GM12873 (cell line): ENCODE measurements at regions not wholly inside any gene's neighbourhood (a gene's known extent, or its start where the extent isn't known, plus 50 kb on each side); places are given as distances from the start of the nearest gene placed in this dataset.

Experiments
- TF ChIP-seq, protein P1 (sequence below): IDR thresholded peaks from 2 replicates; pipeline ENCODE4 v1.5.1; 2012; ENCODE audit warnings: low read depth, mild to moderate bottlenecking, moderate library complexity, low read length, control low read depth; ENCODE audit not compliant: insufficient read depth; ENCODE audit errors: missing control alignments

DNA sequence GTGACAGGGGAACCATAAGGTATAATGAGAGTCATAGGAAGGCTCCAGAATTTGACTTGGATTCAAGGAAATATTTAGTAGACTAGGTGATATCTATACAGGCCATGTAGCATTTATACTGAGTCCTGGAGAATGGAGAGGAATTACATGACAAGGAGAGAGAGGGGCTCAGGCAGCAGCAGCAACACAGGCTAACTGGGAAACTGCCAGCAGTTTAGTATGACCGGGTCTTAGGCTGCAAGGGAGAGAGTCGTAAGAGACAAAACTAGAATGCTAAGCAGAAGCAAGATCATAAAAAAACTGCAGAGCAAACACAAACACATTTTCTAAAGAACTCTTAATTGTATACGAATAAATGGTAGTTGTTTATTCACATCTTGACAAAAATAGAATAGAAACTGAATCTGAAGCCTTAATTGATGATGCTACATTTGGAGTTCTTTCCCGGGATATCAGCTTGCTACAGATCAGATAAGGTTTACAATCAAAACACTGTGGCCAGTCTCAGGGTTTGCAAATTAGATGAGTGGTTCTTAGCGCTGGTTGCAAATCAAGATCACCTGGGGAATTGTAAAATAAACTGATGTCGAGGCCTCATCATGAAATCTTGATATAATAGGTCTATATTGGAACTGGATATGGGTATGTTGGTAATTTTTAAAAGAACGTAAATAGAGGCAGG is 480.0 kb upstream of the C9orf72 start:
- TF ChIP-seq, protein P1, sequence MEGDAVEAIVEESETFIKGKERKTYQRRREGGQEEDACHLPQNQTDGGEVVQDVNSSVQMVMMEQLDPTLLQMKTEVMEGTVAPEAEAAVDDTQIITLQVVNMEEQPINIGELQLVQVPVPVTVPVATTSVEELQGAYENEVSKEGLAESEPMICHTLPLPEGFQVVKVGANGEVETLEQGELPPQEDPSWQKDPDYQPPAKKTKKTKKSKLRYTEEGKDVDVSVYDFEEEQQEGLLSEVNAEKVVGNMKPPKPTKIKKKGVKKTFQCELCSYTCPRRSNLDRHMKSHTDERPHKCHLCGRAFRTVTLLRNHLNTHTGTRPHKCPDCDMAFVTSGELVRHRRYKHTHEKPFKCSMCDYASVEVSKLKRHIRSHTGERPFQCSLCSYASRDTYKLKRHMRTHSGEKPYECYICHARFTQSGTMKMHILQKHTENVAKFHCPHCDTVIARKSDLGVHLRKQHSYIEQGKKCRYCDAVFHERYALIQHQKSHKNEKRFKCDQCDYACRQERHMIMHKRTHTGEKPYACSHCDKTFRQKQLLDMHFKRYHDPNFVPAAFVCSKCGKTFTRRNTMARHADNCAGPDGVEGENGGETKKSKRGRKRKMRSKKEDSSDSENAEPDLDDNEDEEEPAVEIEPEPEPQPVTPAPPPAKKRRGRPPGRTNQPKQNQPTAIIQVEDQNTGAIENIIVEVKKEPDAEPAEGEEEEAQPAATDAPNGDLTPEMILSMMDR = no peak

DNA sequence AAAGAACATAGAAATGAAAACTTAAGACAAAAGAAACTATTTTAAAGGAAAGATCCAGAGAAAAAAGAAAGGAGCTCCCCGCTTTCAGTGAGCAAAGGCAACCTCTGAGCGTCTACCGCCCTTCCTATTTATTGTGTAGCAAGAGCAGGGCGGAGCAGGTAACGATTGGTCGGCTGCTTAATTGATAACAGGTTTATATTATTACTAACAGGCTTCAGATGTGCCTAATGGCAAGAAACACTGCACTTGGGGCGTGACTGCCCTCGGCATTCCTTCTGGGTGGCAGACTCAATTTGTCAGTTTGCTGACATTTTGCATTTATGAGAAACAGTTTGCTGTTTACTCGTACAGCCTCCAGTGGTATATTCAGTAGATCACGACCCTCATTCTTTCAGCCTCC is 482.7 kb upstream of the C9orf72 start:
- TF ChIP-seq, protein P1 = no peak

DNA sequence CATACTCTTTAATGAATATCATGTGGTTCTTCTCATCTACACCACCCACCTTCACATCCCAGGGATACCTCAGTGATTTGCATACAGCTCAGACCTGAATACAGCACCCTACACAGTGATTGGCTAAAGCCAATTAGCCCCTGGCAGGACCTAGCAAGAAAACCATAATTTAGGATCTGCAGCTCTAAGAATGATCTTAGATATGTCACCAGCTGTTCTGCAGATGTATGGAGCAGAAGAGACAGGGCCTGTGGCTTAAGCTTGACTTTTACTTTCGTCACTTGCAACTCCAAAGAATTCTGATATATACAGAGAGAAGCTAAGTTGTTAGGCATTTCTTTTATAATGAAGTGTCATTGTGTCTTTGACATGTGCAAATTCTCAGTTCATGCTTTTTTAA is 483.2 kb upstream of the C9orf72 start:
- TF ChIP-seq, protein P1 = no peak

DNA sequence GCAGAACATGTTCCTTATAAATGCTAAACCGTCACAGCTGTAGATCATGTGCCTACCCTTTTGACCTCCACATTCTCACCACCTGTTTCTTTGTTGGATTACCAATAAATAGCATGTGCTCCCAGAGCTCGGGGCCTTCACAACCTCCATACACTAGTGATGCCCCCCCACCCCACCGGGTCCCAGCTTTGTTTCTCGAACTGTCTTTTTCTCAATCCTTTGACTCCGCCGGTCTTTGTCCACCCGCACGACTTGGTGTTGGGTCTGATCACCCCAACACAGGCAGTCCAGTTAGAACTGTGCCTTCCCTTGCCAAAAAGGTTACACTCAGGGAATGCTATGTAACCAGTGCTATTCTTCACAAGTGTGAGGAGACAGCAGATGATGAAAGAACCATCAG is 485.9 kb upstream of the C9orf72 start:
- TF ChIP-seq, protein P1 = no peak

DNA sequence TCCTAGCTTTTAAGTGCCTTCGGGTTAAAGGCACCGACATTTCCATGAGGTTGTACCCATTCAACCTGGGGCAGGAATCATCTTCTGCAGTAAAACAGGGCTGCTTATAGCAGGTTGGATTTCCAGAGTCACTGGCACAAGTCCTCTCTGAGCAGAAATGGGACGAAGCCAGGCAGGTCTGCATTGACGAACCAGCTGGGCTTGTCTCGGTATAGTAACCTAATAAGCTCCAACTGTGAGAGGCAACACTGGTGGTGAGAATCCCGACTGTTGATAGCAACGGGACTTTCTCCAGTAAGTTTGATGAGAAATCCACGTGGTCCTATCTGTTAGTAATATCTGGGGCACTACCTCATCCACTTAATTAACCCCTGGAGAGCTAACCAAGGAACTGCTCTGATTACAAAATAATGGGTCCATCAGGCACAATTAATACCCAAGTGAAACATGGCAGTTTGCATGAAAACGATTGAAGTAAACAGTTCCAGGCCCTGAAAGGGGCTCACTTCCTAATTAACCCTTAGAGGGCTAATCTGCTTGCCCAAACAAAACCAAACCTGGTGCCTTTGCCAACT is 491.0 kb upstream of the C9orf72 start:
- TF ChIP-seq, protein P1 = no peak

DNA sequence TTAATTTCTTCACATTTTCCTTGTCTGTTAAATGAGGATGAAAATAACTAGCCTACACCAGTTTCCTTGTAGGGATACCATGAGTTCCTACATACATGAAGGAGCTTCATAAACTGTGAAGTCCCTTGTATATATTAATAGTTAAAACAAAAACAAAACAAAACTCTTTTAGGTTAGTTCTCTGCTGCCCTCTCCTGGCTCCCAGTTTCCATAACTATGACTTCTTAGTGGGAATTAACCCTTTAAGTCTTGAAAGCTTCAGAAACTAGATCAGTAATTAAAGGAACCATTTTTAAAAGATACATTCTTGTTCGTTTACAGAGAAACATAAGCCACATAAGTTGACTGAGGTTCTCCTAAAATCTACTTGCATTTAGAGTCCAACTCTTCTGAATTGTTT is 500.0 kb upstream of the C9orf72 start:
- TF ChIP-seq, protein P1 = peak; percentile 38

DNA sequence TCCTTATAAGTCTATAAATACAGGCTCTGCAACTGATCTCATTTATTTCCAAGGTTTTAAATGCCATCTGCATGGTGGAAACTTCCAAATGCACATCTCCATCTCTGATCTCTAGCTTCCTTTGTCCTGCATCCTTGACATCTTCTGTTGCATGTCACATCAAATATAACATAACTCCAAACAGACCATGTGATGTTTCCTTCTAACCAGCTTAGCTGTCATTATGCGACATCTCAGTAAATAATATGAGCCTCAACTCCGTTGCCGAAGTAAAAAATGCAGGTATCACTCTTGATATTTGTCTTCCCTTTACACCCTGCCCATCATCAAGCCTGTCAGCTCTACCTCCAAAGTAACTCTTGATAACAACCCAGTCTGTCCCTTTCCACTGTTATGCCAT is 506.4 kb upstream of the C9orf72 start:
- TF ChIP-seq, protein P1 = no peak

DNA sequence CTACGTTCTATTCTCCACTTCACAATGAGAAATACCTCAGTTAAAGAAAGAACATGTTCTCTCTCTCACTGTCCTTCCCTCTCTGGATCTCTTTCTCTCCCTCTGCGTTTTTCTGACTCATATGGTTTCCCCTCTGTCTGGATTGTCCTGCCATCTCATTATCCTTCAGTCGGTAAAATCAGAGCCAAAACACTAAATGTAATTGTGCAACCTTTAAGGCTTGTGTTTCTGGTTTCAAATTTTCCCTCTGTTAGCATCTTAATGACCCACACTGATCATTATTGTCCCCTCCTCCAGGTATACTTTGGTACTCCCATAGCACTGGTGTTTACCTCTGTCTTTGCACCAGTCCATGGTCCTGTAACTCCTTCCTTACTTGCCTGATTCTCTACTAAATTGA is 509.4 kb upstream of the C9orf72 start:
- TF ChIP-seq, protein P1 = no peak
